HepG2 (cell line): ENCODE measurements at regions not wholly inside any gene's neighbourhood (a gene's known extent, or its start where the extent isn't known, plus 50 kb on each side); places are given as distances from the start of the nearest gene placed in this dataset.
A peak's percentile ranks its signal among the peaks of the same experiment; 100 is the strongest.

Experiments
- AGO2 ChIP-seq: fragments of 200-400 bp; formaldehyde crosslinking; optimal IDR thresholded peaks from 2 replicates; pipeline ENCODE3; 2017; ENCODE audit warnings: mild to moderate bottlenecking, low read depth, low read length, moderate library complexity
- AKAP8 ChIP-seq: sonication (generic); formaldehyde crosslinking; IDR thresholded peaks from 2 replicates; pipeline ENCODE4 v1.5.1; 2020; ENCODE audit warnings: mild to moderate bottlenecking, missing genetic modification reagents
- ATF7-NPFF ChIP-seq: sonication (generic); formaldehyde crosslinking; IDR thresholded peaks from 2 replicates; pipeline ENCODE4 v1.8.1; 2023; ENCODE audit warnings: mild to moderate bottlenecking, low read depth, missing genetic modification reagents, moderate library complexity
- CHD2 ChIP-seq: IDR thresholded peaks from 2 replicates; pipeline ENCODE4 v1.6.1; 2011; ENCODE audit warnings: low read depth, low read length, improper control_type of control experiment
- DR1 ChIP-seq: sonication (generic); formaldehyde crosslinking; IDR thresholded peaks from 2 replicates; pipeline ENCODE4 v1.8.0; 2021; ENCODE audit warnings: mild to moderate bottlenecking, missing genetic modification reagents, inconsistent platforms
- ELF1 ChIP-seq: sonication (generic); formaldehyde crosslinking; IDR thresholded peaks from 2 replicates; pipeline ENCODE4 v1.4.0; 2020; ENCODE audit warnings: missing genetic modification reagents
- FOXC1 ChIP-seq: sonication (generic); formaldehyde crosslinking; IDR thresholded peaks from 2 replicates; pipeline ENCODE4 v1.8.0; 2022; ENCODE audit warnings: mild to moderate bottlenecking, missing genetic modification reagents, borderline replicate concordance
- HNF4G ChIP-seq, 2 experiments: sonication (generic) in 1 of 2; formaldehyde crosslinking in 1 of 2; IDR thresholded peaks; 2 replicates each; pipeline versions ENCODE4 v1.4.0 to v1.6.1; 2011 to 2020; ENCODE audit warnings: borderline replicate concordance in 2 of 2, low read depth in 2 of 2, mild to moderate bottlenecking in 2 of 2, low read length in 1 of 2, missing genetic modification reagents in 1 of 2, moderate library complexity in 1 of 2
- HOXA9 ChIP-seq: sonication (generic); formaldehyde crosslinking; IDR thresholded peaks from 2 replicates; pipeline ENCODE4 v1.8.1; 2022; ENCODE audit warnings: missing genetic modification reagents, mild to moderate bottlenecking, moderate library complexity, borderline replicate concordance
- NFE2 ChIP-seq: sonication (generic); formaldehyde crosslinking; IDR thresholded peaks from 2 replicates; pipeline ENCODE4 v1.4.0; 2020; ENCODE audit warnings: missing genetic modification reagents
- PPARG ChIP-seq: conservative IDR thresholded peaks from 2 replicates; pipeline ENCODE4 v1.6.1; 2016; ENCODE audit warnings: missing biosample characterization, missing genetic modification reagents
- ZFY ChIP-seq: sonication (generic); formaldehyde crosslinking; IDR thresholded peaks from 2 replicates; pipeline ENCODE4 v1.4.0; 2020; ENCODE audit warnings: missing genetic modification reagents
- ZNF124 ChIP-seq: sonication (generic); formaldehyde crosslinking; IDR thresholded peaks from 2 replicates; pipeline ENCODE4 v1.4.0; 2020; ENCODE audit warnings: missing genetic modification reagents
- ZNF263 ChIP-seq: sonication (generic); formaldehyde crosslinking; IDR thresholded peaks from 2 replicates; pipeline ENCODE4 v1.4.0; 2020; ENCODE audit warnings: missing genetic modification reagents
- ZNF431 ChIP-seq: sonication (generic); formaldehyde crosslinking; IDR thresholded peaks from 2 replicates; pipeline ENCODE4 v1.9.0; 2022; ENCODE audit warnings: missing genetic modification reagents, low read depth, mild to moderate bottlenecking, borderline replicate concordance
- ZNF446 ChIP-seq: sonication (generic); formaldehyde crosslinking; IDR thresholded peaks from 2 replicates; pipeline ENCODE4 v1.5.0; 2020; ENCODE audit warnings: mild to moderate bottlenecking, missing genetic modification reagents
- ZNF839 ChIP-seq: sonication (generic); formaldehyde crosslinking; IDR thresholded peaks from 2 replicates; pipeline ENCODE4 v1.4.0; 2020; ENCODE audit warnings: missing genetic modification reagents, mild to moderate bottlenecking, borderline replicate concordance
- TF ChIP-seq, protein P1 (sequence below): sonication (generic); formaldehyde crosslinking; conservative IDR thresholded peaks from 2 replicates; pipeline ENCODE4 v1.4.0; 2020; ENCODE audit warnings: missing genetic modification reagents
- TF ChIP-seq, protein P2 (sequence below): sonication (generic); formaldehyde crosslinking; IDR thresholded peaks from 2 replicates; pipeline ENCODE4 v1.4.0; 2020; ENCODE audit warnings: missing genetic modification reagents
- TF ChIP-seq, protein P3 (sequence below): sonication (generic); formaldehyde crosslinking; IDR thresholded peaks from 2 replicates; pipeline ENCODE4 v1.4.0; 2020; ENCODE audit warnings: mild to moderate bottlenecking, missing genetic modification reagents
- TF ChIP-seq, protein P4 (sequence below), 2 experiments: IDR thresholded peaks; 2 replicates each; pipeline ENCODE4 v1.6.1; 2011 to 2012; ENCODE audit warnings: low read length in 2 of 2, borderline replicate concordance in 1 of 2, low read depth in 1 of 2, mild to moderate bottlenecking in 1 of 2, moderate library complexity in 1 of 2

DNA sequence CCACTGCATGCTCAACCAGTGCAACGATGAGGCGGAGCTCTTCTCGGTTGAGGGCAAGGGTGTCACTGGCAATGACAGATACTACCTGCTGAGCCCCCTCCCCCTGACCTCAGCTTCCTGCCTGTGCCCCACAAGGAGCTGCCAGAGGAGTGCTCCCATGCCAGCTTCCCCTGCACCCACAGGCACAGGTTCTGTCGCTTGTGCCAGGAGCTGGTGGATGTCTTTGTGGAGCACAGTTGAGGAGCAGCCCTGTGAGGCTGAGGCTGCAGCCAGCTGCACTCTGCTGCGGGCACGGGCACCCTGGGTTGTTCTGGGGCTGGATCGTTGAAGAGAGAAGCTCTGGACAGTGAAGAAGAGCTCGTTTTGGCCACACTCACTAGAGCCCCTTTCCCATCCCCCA, 165.3 kb upstream of the ZNF267 start (continued):
- TF ChIP-seq, protein P1, sequence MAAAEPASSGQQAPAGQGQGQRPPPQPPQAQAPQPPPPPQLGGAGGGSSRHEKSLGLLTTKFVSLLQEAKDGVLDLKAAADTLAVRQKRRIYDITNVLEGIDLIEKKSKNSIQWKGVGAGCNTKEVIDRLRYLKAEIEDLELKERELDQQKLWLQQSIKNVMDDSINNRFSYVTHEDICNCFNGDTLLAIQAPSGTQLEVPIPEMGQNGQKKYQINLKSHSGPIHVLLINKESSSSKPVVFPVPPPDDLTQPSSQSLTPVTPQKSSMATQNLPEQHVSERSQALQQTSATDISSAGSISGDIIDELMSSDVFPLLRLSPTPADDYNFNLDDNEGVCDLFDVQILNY (CRISPR knock-in tag) = no peak
- TF ChIP-seq FOXC1 (CRISPR knock-in tag) = 0 out of 2 replicates have a peak, but pooled peaks have one; percentile 0
- no peak for TF ChIP-seq ZNF446 (CRISPR knock-in tag)
- peak; percentile 72; the same call in 1 of the 2 replicates for TF ChIP-seq ZNF263 (CRISPR knock-in tag)
- peak; percentile 84 for TF ChIP-seq AGO2
- TF ChIP-seq ELF1 (CRISPR knock-in tag) = no peak
- TF ChIP-seq, protein P2, sequence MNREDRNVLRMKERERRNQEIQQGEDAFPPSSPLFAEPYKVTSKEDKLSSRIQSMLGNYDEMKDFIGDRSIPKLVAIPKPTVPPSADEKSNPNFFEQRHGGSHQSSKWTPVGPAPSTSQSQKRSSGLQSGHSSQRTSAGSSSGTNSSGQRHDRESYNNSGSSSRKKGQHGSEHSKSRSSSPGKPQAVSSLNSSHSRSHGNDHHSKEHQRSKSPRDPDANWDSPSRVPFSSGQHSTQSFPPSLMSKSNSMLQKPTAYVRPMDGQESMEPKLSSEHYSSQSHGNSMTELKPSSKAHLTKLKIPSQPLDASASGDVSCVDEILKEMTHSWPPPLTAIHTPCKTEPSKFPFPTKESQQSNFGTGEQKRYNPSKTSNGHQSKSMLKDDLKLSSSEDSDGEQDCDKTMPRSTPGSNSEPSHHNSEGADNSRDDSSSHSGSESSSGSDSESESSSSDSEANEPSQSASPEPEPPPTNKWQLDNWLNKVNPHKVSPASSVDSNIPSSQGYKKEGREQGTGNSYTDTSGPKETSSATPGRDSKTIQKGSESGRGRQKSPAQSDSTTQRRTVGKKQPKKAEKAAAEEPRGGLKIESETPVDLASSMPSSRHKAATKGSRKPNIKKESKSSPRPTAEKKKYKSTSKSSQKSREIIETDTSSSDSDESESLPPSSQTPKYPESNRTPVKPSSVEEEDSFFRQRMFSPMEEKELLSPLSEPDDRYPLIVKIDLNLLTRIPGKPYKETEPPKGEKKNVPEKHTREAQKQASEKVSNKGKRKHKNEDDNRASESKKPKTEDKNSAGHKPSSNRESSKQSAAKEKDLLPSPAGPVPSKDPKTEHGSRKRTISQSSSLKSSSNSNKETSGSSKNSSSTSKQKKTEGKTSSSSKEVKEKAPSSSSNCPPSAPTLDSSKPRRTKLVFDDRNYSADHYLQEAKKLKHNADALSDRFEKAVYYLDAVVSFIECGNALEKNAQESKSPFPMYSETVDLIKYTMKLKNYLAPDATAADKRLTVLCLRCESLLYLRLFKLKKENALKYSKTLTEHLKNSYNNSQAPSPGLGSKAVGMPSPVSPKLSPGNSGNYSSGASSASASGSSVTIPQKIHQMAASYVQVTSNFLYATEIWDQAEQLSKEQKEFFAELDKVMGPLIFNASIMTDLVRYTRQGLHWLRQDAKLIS (CRISPR knock-in tag) = no peak
- TF ChIP-seq ZFY (CRISPR knock-in tag) = no peak
- no peak for TF ChIP-seq CHD2
- TF ChIP-seq ZNF431 = no peak
- TF ChIP-seq HOXA9 = no peak
- TF ChIP-seq, protein P3, sequence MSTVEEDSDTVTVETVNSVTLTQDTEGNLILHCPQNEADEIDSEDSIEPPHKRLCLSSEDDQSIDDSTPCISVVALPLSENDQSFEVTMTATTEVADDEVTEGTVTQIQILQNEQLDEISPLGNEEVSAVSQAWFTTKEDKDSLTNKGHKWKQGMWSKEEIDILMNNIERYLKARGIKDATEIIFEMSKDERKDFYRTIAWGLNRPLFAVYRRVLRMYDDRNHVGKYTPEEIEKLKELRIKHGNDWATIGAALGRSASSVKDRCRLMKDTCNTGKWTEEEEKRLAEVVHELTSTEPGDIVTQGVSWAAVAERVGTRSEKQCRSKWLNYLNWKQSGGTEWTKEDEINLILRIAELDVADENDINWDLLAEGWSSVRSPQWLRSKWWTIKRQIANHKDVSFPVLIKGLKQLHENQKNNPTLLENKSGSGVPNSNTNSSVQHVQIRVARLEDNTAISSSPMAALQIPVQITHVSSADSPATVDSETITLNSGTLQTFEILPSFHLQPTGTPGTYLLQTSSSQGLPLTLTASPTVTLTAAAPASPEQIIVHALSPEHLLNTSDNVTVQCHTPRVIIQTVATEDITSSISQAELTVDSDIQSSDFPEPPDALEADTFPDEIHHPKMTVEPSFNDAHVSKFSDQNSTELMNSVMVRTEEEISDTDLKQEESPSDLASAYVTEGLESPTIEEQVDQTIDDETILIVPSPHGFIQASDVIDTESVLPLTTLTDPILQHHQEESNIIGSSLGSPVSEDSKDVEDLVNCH (CRISPR knock-in tag) = no peak
- no peak for TF ChIP-seq ATF7-NPFF
- TF ChIP-seq ZNF839 (CRISPR knock-in tag) = no peak
- TF ChIP-seq, protein P4, sequence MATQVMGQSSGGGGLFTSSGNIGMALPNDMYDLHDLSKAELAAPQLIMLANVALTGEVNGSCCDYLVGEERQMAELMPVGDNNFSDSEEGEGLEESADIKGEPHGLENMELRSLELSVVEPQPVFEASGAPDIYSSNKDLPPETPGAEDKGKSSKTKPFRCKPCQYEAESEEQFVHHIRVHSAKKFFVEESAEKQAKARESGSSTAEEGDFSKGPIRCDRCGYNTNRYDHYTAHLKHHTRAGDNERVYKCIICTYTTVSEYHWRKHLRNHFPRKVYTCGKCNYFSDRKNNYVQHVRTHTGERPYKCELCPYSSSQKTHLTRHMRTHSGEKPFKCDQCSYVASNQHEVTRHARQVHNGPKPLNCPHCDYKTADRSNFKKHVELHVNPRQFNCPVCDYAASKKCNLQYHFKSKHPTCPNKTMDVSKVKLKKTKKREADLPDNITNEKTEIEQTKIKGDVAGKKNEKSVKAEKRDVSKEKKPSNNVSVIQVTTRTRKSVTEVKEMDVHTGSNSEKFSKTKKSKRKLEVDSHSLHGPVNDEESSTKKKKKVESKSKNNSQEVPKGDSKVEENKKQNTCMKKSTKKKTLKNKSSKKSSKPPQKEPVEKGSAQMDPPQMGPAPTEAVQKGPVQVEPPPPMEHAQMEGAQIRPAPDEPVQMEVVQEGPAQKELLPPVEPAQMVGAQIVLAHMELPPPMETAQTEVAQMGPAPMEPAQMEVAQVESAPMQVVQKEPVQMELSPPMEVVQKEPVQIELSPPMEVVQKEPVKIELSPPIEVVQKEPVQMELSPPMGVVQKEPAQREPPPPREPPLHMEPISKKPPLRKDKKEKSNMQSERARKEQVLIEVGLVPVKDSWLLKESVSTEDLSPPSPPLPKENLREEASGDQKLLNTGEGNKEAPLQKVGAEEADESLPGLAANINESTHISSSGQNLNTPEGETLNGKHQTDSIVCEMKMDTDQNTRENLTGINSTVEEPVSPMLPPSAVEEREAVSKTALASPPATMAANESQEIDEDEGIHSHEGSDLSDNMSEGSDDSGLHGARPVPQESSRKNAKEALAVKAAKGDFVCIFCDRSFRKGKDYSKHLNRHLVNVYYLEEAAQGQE (IDR thresholded peaks at IDR 0.05; ENCODE audit: borderline replicate concordance in 1 of 2, low read depth in 1 of 2, low read length in 2 of 2) = no peak
- no peak for TF ChIP-seq NFE2 (CRISPR knock-in tag)
- no peak for TF ChIP-seq PPARG
- TF ChIP-seq DR1 (CRISPR knock-in tag) = no peak
- TF ChIP-seq AKAP8 (CRISPR knock-in tag) = no peak
- no peak for TF ChIP-seq ZNF124 (CRISPR knock-in tag)
- no peak for TF ChIP-seq HNF4G (IDR thresholded peaks at IDR 0.05; ENCODE audit: borderline replicate concordance, low read depth, low read length)
- no peak for TF ChIP-seq HNF4G (CRISPR knock-in tag; IDR thresholded peaks at IDR 0.05; ENCODE audit: borderline replicate concordance, low read depth)
